HCT116 (cell line): ENCODE measurements at regions not wholly inside any gene's neighbourhood (a gene's known extent, or its start where the extent isn't known, plus 50 kb on each side); places are given as distances from the start of the nearest gene placed in this dataset.

Experiments
- ATAC-seq: fragments of 200-7000 bp; cut with Tn5 transposase; 2 replicates; pipeline ENCODE4 v1.9.1; 2020; ENCODE audit warnings: mild to moderate bottlenecking, moderate library complexity
- BruUV-seq: library from RNA; stranded (reverse); fragments of 400-500 nt; replicated peaks from 2 replicates; lab custom pipeline; 2021; lab: Mats Ljungman, UMichigan
- CTCF ChIA-PET: fragments of 300-600 bp; sonication (Branson Sonifier 250); formaldehyde crosslinking; loops from one replicate; lab custom pipeline; 2021; ENCODE audit warnings: antibody characterized with exemption; lab: Charles Lee
- POLR2A ChIA-PET: fragments of 300-600, 350-600 bp; sonication (Branson Sonifier 250); formaldehyde crosslinking; loops from one replicate; lab custom pipeline; 2021; ENCODE audit warnings: antibody characterized with exemption; lab: Charles Lee
- RAD21 ChIA-PET, 2 experiments: fragments of 300-600 bp; sonication (Branson Sonifier 250); formaldehyde crosslinking; loops; one replicate each; lab custom pipeline; 2023; ENCODE audit warnings: low total read pairs in 2 of 2; ENCODE audit not compliant: uncharacterized antibody in 2 of 2, unreplicated experiment in 2 of 2, low non-redundant PET in 1 of 2; lab: Charles Lee
- DNase-seq: peaks from one replicate; pipeline ENCODE4 v3.0.0-alpha.2; 2010; ENCODE audit warnings: low read depth, low spot score
- H2AFZ ChIP-seq: fragments of 200-600 bp; shearing (Covaris generic), sonication (generic); 2 replicates; pipeline ENCODE4 v1.6.1; 2017; ENCODE audit warnings: low read depth, mixed run types, mixed read lengths, antibody characterized with exemption, low read length; ENCODE audit not compliant: poor library complexity, severe bottlenecking
- H3K27ac ChIP-seq: 2 replicates; pipeline ENCODE4 v1.5.1; 2012; ENCODE audit warnings: low read depth, low read length
- H3K27me3 ChIP-seq: fragments of 200-600 bp; sonication (generic); 2 replicates; pipeline ENCODE4 v1.6.1; 2016; ENCODE audit warnings: mixed run types, low read length, mixed read lengths; ENCODE audit not compliant: insufficient read depth
- H3K36me3 ChIP-seq, 2 experiments: fragments of 200-500 bp in 1 of 2; fragments of 200-600 bp in 1 of 2; sonication (Bioruptor generic) in 1 of 2; sonication (generic) in 1 of 2; 2 replicates each; pipeline versions ENCODE4 v1.5.1 to v1.6.1; 2014 to 2016; ENCODE audit warnings: low read length in 2 of 2, inconsistent platforms in 1 of 2, mixed read lengths in 1 of 2, mixed run types in 1 of 2; ENCODE audit not compliant: insufficient read depth in 2 of 2, control insufficient read depth in 1 of 2
- H3K4me1 ChIP-seq, 2 experiments: fragments of 200-600 bp in 1 of 2; sonication (generic) in 1 of 2; 2 replicates each; pipeline versions ENCODE4 v1.5.1 to v1.6.1; 2012 to 2017; ENCODE audit warnings: low read length in 2 of 2, inconsistent platforms in 1 of 2, mild to moderate bottlenecking in 1 of 2, mixed read lengths in 1 of 2, mixed run types in 1 of 2, moderate library complexity in 1 of 2; ENCODE audit not compliant: insufficient read depth in 2 of 2, control insufficient read depth in 1 of 2
- H3K4me2 ChIP-seq: fragments of 200-600 bp; sonication (generic); 2 replicates; pipeline ENCODE4 v1.6.1; 2017; ENCODE audit warnings: mixed run types, low read length, mixed read lengths
- H3K4me3 ChIP-seq, 2 experiments: fragments of 200-600 bp in 1 of 2; sonication (generic) in 1 of 2; replicated peaks in 1 of 2; 2 replicates each; pipeline ENCODE4 v1.5.1; 2011 to 2016; ENCODE audit warnings: low read length in 2 of 2, control low read depth in 1 of 2, low read depth in 1 of 2, mild to moderate bottlenecking in 1 of 2, mixed read lengths in 1 of 2, mixed run types in 1 of 2
- H3K79me2 ChIP-seq: fragments of 200-600 bp; sonication (generic); 2 replicates; pipeline ENCODE4 v1.6.1; 2017; ENCODE audit warnings: mild to moderate bottlenecking, mixed run types, low read length, moderate library complexity, mixed read lengths; ENCODE audit not compliant: insufficient read depth
- H3K9ac ChIP-seq: fragments of 200-600 bp; sonication (generic); 2 replicates; pipeline ENCODE4 v1.6.1; 2016; ENCODE audit warnings: low read length, mixed read lengths
- H3K9me2 ChIP-seq: fragments of 200-600 bp; sonication (generic), shearing (Covaris generic); 2 replicates; pipeline ENCODE4 v1.6.1; 2017; ENCODE audit warnings: mixed run types, mild to moderate bottlenecking, moderate library complexity; ENCODE audit not compliant: insufficient read depth
- H3K9me3 ChIP-seq, 2 experiments: fragments of 200-500 bp in 1 of 2; fragments of 200-600 bp in 1 of 2; sonication (Bioruptor generic) in 1 of 2; sonication (generic) in 1 of 2; 2 replicates each; pipeline ENCODE4 v1.6.1; 2014 to 2017; ENCODE audit warnings: low read length in 2 of 2, mixed read lengths in 2 of 2, inconsistent platforms in 1 of 2, low read depth in 1 of 2, mild to moderate bottlenecking in 1 of 2, mixed run types in 1 of 2, moderate library complexity in 1 of 2; ENCODE audit not compliant: control insufficient read depth in 1 of 2, insufficient read depth in 1 of 2
- H4K20me1 ChIP-seq: fragments of 200-600 bp; sonication (generic), shearing (Covaris generic); 2 replicates; pipeline ENCODE4 v1.6.1; 2017; ENCODE audit warnings: mixed run types, mild to moderate bottlenecking, moderate library complexity; ENCODE audit not compliant: insufficient read depth
- FOSL1 ChIP-seq: IDR thresholded peaks from 2 replicates; pipeline ENCODE4 v1.6.1; 2012; ENCODE audit warnings: low read depth
- POLR2AphosphoS5 ChIP-seq: IDR thresholded peaks from 2 replicates; pipeline ENCODE4 v1.6.1; 2011; ENCODE audit warnings: mild to moderate bottlenecking, low read depth, low read length, moderate library complexity
- REST ChIP-seq: IDR thresholded peaks from 2 replicates; pipeline ENCODE4 v1.6.1; 2012; ENCODE audit warnings: low read depth
- SP1 ChIP-seq: IDR thresholded peaks from 2 replicates; pipeline ENCODE4 v1.6.1; 2012; ENCODE audit warnings: low read depth
- TCF7L2 ChIP-seq: IDR thresholded peaks from 2 replicates; pipeline ENCODE4 v1.7.0; 2011; ENCODE audit warnings: borderline replicate concordance, inconsistent platforms; ENCODE audit not compliant: insufficient read depth, insufficient read length; ENCODE audit errors: extremely low read depth
- YY1 ChIP-seq: IDR thresholded peaks from 2 replicates; pipeline ENCODE4 v1.6.1; 2011; ENCODE audit warnings: low read length, low read depth, moderate library complexity, mild to moderate bottlenecking; ENCODE audit not compliant: insufficient replicate concordance; ENCODE audit errors: extremely low read depth
- ZNF274 ChIP-seq: fragments of 200-500 bp; sonication (Bioruptor generic); IDR thresholded peaks from 2 replicates; pipeline ENCODE4 v1.6.1; 2014; ENCODE audit warnings: mild to moderate bottlenecking, low read depth, low read length, inconsistent platforms
- intact Hi-C: fragments of 100-400 bp; cut with micrococcal nuclease; formaldehyde crosslinking; loops from 2 replicates; pipeline ENCODE4 v1.10.0; 2022

DNA sequence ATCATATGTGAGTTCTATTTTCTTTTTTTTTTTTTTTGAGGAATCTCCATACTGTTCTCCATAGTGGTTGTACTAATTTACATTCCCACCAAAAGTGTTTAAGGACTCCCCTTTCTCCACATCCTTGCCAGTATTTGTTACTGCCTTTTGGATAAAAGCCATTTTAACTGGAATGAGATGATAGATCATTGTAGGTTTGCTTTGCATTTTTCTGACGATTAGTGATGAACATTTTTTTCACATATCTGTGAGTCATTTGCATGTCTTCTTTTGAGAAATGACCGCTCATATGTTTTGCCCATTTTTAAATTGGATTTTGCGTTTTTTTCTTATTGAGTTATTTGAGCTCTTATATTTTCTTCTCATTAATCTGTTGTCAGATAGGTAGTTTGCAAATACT is 394.8 kb downstream of the LRFN5 start:
- H3K9ac ChIP-seq: no peak overlapping the region
- H3K27ac ChIP-seq: no peak overlapping the region
- no peak overlapping the region for H3K4me3 ChIP-seq
- BruUV-seq: no TSS peak
- ATAC-seq (no peak), DNase-seq (no peak)
- no peaks in the 10 kb centered on the region for H3K36me3 ChIP-seq
- RAD21 ChIA-PET: no interaction called here
- POLR2A ChIA-PET: no interaction called here
- H3K4me1 ChIP-seq: no peaks in the 10 kb centered on the region
- H4K20me1 ChIP-seq: no peaks in the 10 kb centered on the region
- no peaks in the 10 kb centered on the region for H3K9me3 ChIP-seq
- H2AFZ ChIP-seq: no peak overlapping the region
- no peaks in the 10 kb centered on the region for H3K9me2 ChIP-seq
- intact Hi-C loops: no loop called here
- no peaks in the 10 kb centered on the region for H3K27me3 ChIP-seq
- TF ChIP-seq REST: no peak
- TF ChIP-seq ZNF274: no peak
- TF ChIP-seq YY1: no peak
- TF ChIP-seq SP1: no peak
- TF ChIP-seq POLR2AphosphoS5: no peak
- no peak for TF ChIP-seq FOSL1
- no peak for TF ChIP-seq TCF7L2
- no peak overlapping the region for H3K4me2 ChIP-seq
- H3K79me2 ChIP-seq: no peaks in the 10 kb centered on the region
- CTCF ChIA-PET: no interaction called here
